ENCODE measurements at regions not wholly inside any gene's neighbourhood (a gene's known extent, or its start where the extent isn't known, plus 50 kb on each side); places are given as distances from the start of the nearest gene placed in this dataset.

DNA sequence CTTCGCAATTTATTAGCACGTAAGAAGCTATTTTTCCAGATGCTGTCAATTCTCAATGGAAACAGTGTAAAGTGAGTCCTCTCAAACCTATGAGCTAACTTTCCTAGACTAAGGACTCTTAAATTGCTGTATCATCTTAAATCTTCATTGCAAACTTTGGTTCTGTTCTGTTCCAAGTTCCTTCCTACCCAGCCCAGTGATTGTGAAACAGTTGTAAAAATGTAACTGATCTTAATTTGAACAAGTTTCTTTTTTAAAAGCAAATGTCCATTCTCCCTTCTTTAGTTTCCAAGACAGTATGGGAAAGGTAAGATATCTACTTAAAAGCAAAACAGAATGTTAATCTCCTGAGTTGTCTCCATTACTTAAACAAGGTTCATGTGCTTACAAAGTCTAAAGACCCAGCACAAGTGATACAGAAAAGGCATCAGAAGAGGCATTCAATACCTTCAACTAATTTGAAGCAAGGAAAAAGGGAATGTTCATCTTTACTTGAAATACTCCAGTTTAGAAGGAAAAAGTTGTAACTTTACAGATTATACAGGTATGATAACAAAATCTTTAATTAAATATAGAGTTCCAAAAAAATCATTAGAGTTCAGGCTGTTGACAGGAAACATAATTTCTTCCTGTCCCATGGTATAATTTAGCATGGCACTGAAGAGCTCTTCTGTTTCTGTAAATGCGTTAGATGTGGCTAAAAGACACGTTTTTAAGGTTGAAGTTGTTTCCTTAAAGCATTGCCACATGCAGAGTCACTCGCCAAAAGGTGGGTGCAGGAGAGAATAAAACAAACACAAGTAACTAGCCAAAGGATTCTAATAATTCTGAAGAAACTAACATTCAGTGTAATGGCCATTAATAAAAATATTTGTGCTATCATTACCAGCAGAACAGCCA is 101.5 kb upstream of the USP15 start:
- Histone ChIP-seq H4K20me1 (ENCODE audit: control insufficient read depth, insufficient read depth, low read depth, low read length) (no peaks in the 10 kb centered on the region), H3K36me3 (ENCODE audit: control insufficient read depth, low read length) (no peaks in the 10 kb centered on the region), H3K9me3 (ENCODE audit: control insufficient read depth, insufficient read depth, low read length) (no peaks in the 10 kb centered on the region), H3K79me2 (ENCODE audit: control insufficient read depth, low read length) (no peaks in the 10 kb centered on the region), H3K4me3 (ENCODE audit: low read length) (no peak overlapping the region), H3K27ac (ENCODE audit: low read depth, low read length) (no peak overlapping the region), H3K4me2 (ENCODE audit: low read length) (no peak overlapping the region), H3K27me3 (ENCODE audit: control insufficient read depth, low read length) (no peaks in the 10 kb centered on the region), H3K4me1 (ENCODE audit: control insufficient read depth, low read length) (no peaks in the 10 kb centered on the region), H3K9me2 (replicated peaks; ENCODE audit: control insufficient read depth, low read length) (no peaks in the 10 kb centered on the region), H3F3A (ENCODE audit: control insufficient read depth, insufficient read depth) (no peaks in the 10 kb centered on the region)
- TF ChIP-seq, protein P1, sequence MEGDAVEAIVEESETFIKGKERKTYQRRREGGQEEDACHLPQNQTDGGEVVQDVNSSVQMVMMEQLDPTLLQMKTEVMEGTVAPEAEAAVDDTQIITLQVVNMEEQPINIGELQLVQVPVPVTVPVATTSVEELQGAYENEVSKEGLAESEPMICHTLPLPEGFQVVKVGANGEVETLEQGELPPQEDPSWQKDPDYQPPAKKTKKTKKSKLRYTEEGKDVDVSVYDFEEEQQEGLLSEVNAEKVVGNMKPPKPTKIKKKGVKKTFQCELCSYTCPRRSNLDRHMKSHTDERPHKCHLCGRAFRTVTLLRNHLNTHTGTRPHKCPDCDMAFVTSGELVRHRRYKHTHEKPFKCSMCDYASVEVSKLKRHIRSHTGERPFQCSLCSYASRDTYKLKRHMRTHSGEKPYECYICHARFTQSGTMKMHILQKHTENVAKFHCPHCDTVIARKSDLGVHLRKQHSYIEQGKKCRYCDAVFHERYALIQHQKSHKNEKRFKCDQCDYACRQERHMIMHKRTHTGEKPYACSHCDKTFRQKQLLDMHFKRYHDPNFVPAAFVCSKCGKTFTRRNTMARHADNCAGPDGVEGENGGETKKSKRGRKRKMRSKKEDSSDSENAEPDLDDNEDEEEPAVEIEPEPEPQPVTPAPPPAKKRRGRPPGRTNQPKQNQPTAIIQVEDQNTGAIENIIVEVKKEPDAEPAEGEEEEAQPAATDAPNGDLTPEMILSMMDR (IDR thresholded peaks at IDR 0.05; ENCODE audit: low read depth, low read length, poor library complexity, severe bottlenecking): no peak
- TF ChIP-seq EZH2phosphoT487 (IDR thresholded peaks at IDR 0.05; ENCODE audit: borderline replicate concordance, low read length): no peak

- H3K27me3 ChIP-seq (ENCODE audit: control insufficient read depth, low read length): no peaks in the 10 kb centered on the region
- H3K9me2 ChIP-seq (replicated peaks; ENCODE audit: control insufficient read depth, low read length): no peaks in the 10 kb centered on the region
- H3F3A ChIP-seq (ENCODE audit: control insufficient read depth, insufficient read depth): no peaks in the 10 kb centered on the region
- no peaks in the 10 kb centered on the region for H3K9me3 ChIP-seq (ENCODE audit: control insufficient read depth, insufficient read depth, low read length)
- H3K27ac ChIP-seq (ENCODE audit: low read depth, low read length): no peak overlapping the region
- H3K4me3 ChIP-seq (ENCODE audit: low read length): no peak overlapping the region
- no peaks in the 10 kb centered on the region for H3K79me2 ChIP-seq (ENCODE audit: control insufficient read depth, low read length)
- TF ChIP-seq, protein P1 (IDR thresholded peaks at IDR 0.05; ENCODE audit: low read depth, low read length, poor library complexity, severe bottlenecking): no peak
- no peak for TF ChIP-seq EZH2phosphoT487 (IDR thresholded peaks at IDR 0.05; ENCODE audit: borderline replicate concordance, low read length)
- H3K4me2 ChIP-seq (ENCODE audit: low read length): no peak overlapping the region
- H4K20me1 ChIP-seq (ENCODE audit: control insufficient read depth, insufficient read depth, low read depth, low read length): no peaks in the 10 kb centered on the region
- no peaks in the 10 kb centered on the region for H3K4me1 ChIP-seq (ENCODE audit: control insufficient read depth, low read length)
- H3K36me3 ChIP-seq (ENCODE audit: control insufficient read depth, low read length): no peaks in the 10 kb centered on the region
Observed at GRCh38 chr12:62162214-62162613, 98.0 kb upstream of the USP15 start.

- TF ChIP-seq, protein P1 (IDR thresholded peaks at IDR 0.05; ENCODE audit: low read depth, low read length, poor library complexity, severe bottlenecking): no peak
- no peak for TF ChIP-seq EZH2phosphoT487 (IDR thresholded peaks at IDR 0.05; ENCODE audit: borderline replicate concordance, low read length)
- Histone ChIP-seq H3K4me1 (ENCODE audit: control insufficient read depth, low read length) (no peaks in the 10 kb centered on the region), H3K4me2 (ENCODE audit: low read length) (no peak overlapping the region), H3K9me2 (replicated peaks; ENCODE audit: control insufficient read depth, low read length) (no peaks in the 10 kb centered on the region), H3K36me3 (ENCODE audit: control insufficient read depth, low read length) (no peaks in the 10 kb centered on the region), H4K20me1 (ENCODE audit: control insufficient read depth, insufficient read depth, low read depth, low read length) (no peaks in the 10 kb centered on the region), H3K79me2 (ENCODE audit: control insufficient read depth, low read length) (no peaks in the 10 kb centered on the region), H3K4me3 (ENCODE audit: low read length) (no peak overlapping the region), H3K27ac (ENCODE audit: low read depth, low read length) (no peak overlapping the region), H3K27me3 (ENCODE audit: control insufficient read depth, low read length) (no peaks in the 10 kb centered on the region; the same call in 1 of the 2 replicates), H3K9me3 (ENCODE audit: control insufficient read depth, insufficient read depth, low read length) (no peaks in the 10 kb centered on the region), H3F3A (ENCODE audit: control insufficient read depth, insufficient read depth) (no peaks in the 10 kb centered on the region)
Observed at GRCh38 chr12:62163368-62163767, 96.8 kb upstream of the USP15 start.

All from DOHH2 (cell line).